ENCODE measurements at regions not wholly inside any gene's neighbourhood (a gene's known extent, or its start where the extent isn't known, plus 50 kb on each side); places are given as distances from the start of the nearest gene placed in this dataset.

DNA sequence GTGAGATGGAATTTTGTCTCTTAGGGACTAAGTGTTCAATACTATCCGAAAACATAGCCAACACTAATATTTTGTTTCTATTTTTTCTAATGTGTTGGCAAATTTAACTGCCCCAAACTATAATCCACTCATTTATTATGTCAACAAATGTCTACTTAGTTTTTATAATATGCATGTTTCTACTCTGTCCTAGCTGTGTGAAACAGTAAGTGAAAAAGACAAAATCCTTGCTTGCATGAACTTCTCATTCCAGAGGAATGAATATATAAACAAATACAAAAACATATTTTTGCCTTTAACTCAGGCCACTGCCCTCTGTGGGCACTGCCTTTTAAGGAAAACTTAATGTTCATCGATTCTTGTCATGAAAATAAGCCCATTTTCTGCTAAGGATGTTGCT is 1275.4 kb upstream of the CDH18 start:
- intact Hi-C loops (cut with micrococcal nuclease; ENCODE audit: unreplicated experiment) = no loop called here
- H3K9me3 ChIP-seq (ENCODE audit: low read depth, low read length, poor library complexity, severe bottlenecking) = no peaks in the 10 kb centered on the region
- DNase-seq (ENCODE audit: low spot score) = no peak
- TF ChIP-seq, protein P1, sequence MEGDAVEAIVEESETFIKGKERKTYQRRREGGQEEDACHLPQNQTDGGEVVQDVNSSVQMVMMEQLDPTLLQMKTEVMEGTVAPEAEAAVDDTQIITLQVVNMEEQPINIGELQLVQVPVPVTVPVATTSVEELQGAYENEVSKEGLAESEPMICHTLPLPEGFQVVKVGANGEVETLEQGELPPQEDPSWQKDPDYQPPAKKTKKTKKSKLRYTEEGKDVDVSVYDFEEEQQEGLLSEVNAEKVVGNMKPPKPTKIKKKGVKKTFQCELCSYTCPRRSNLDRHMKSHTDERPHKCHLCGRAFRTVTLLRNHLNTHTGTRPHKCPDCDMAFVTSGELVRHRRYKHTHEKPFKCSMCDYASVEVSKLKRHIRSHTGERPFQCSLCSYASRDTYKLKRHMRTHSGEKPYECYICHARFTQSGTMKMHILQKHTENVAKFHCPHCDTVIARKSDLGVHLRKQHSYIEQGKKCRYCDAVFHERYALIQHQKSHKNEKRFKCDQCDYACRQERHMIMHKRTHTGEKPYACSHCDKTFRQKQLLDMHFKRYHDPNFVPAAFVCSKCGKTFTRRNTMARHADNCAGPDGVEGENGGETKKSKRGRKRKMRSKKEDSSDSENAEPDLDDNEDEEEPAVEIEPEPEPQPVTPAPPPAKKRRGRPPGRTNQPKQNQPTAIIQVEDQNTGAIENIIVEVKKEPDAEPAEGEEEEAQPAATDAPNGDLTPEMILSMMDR (conservative IDR thresholded peaks at IDR 0.05; ENCODE audit: low read depth, low read length) = no peak
- no peak overlapping the region for H3K27ac ChIP-seq (ENCODE audit: low read depth, low read length, poor library complexity, severe bottlenecking)
- POLR2A ChIA-PET (ENCODE audit: low non-redundant PET) = no interaction called here
- CTCF ChIA-PET = no interaction called here
- H3K36me3 ChIP-seq (ENCODE audit: insufficient read depth, low read length, poor library complexity, severe bottlenecking) = no peaks in the 10 kb centered on the region
- no peaks in the 10 kb centered on the region for H3K27me3 ChIP-seq (replicated peaks; ENCODE audit: insufficient read depth, low read depth, low read length, poor library complexity)
- H3K4me1 ChIP-seq (ENCODE audit: insufficient read depth, low read length, poor library complexity, severe bottlenecking) = no peaks in the 10 kb centered on the region
- no peak overlapping the region for H3K4me3 ChIP-seq (ENCODE audit: low read depth, low read length, poor library complexity, severe bottlenecking)
- BruUV-seq (replicated peaks) = no TSS peak

DNA sequence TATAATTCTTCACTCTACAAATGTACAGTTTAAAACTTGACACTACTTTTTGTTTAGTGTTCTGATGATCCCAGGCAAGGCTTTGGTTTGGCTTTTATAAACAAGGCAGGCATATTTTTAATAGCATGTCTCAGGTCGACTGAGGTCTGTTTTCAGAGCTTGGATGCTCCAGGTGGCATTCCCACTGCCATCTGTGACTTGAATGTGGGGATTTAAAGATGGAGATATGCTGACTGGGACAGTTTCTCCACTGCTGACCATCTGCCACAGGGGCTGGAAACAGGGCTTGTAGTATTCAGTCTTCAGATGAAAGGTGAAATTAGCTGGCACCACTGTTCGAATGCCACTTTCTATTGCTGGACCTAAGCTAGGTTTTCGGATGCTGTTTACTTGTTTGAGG is 1266.2 kb upstream of the CDH18 start:
- Histone ChIP-seq H3K36me3 (ENCODE audit: insufficient read depth, low read length, poor library complexity, severe bottlenecking) (no peaks in the 10 kb centered on the region), H3K27ac (ENCODE audit: low read depth, low read length, poor library complexity, severe bottlenecking) (no peak overlapping the region), H3K4me3 (ENCODE audit: low read depth, low read length, poor library complexity, severe bottlenecking) (no peak overlapping the region), H3K27me3 (replicated peaks; ENCODE audit: insufficient read depth, low read depth, low read length, poor library complexity) (no peaks in the 10 kb centered on the region), H3K9me3 (ENCODE audit: low read depth, low read length, poor library complexity, severe bottlenecking) (peaks cover 3% of the 10 kb centered on the region), H3K4me1 (ENCODE audit: insufficient read depth, low read length, poor library complexity, severe bottlenecking) (no peaks in the 10 kb centered on the region)
- ChIA-PET CTCF (no interaction called here), POLR2A (ENCODE audit: low non-redundant PET) (no interaction called here)
- no peak for DNase-seq (ENCODE audit: low spot score)
- no TSS peak for BruUV-seq (replicated peaks)
- intact Hi-C loops (cut with micrococcal nuclease; ENCODE audit: unreplicated experiment) = no loop called here
- TF ChIP-seq EZH2 (IDR thresholded peaks at IDR 0.05; ENCODE audit: borderline replicate concordance, low read depth, low read length, poor library complexity, severe bottlenecking) = no peak
- TF ChIP-seq, protein P1 (conservative IDR thresholded peaks at IDR 0.05; ENCODE audit: low read depth, low read length) = no peak

DNA sequence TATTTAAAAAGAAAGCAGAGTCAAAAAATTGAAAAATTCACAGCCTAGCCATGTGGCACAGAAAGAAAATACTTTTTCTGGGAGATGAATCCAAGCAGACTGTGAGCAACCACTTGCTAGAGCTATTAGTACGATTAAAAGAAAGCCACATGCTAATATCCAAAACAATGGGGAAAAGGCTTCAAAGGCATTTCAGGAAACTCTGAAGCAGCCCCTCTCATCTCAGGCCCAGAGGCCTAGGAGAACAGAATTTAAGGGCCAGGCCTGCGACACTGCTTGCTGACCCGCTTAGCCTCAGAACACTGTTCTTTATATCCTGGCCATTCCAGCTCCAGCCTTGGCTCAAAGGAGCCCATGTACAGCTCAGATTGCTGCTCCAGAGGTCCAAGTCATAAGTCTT is 1257.0 kb upstream of the CDH18 start:
- ChIA-PET CTCF (no interaction called here), POLR2A (ENCODE audit: low non-redundant PET) (no interaction called here)
- TF ChIP-seq EZH2 (IDR thresholded peaks at IDR 0.05; ENCODE audit: borderline replicate concordance, low read depth, low read length, poor library complexity, severe bottlenecking) = no peak
- TF ChIP-seq, protein P1 (conservative IDR thresholded peaks at IDR 0.05; ENCODE audit: low read depth, low read length) = no peak
- Histone ChIP-seq H3K4me1 (ENCODE audit: insufficient read depth, low read length, poor library complexity, severe bottlenecking) (no peaks in the 10 kb centered on the region), H3K27me3 (replicated peaks; ENCODE audit: insufficient read depth, low read depth, low read length, poor library complexity) (no peaks in the 10 kb centered on the region), H3K9me3 (ENCODE audit: low read depth, low read length, poor library complexity, severe bottlenecking) (no peaks in the 10 kb centered on the region), H3K36me3 (ENCODE audit: insufficient read depth, low read length, poor library complexity, severe bottlenecking) (no peaks in the 10 kb centered on the region), H3K4me3 (ENCODE audit: low read depth, low read length, poor library complexity, severe bottlenecking) (no peak overlapping the region), H3K27ac (ENCODE audit: low read depth, low read length, poor library complexity, severe bottlenecking) (no peak overlapping the region)
- DNase-seq (ENCODE audit: low spot score) = no peak
- BruUV-seq (replicated peaks) = no TSS peak
- intact Hi-C loops (cut with micrococcal nuclease; ENCODE audit: unreplicated experiment) = no loop called here

Measured in A673 (cell line).